ENCODE measurements at regions not wholly inside any gene's neighbourhood (a gene's known extent, or its start where the extent isn't known, plus 50 kb on each side); places are given as distances from the start of the nearest gene placed in this dataset.

DNA sequence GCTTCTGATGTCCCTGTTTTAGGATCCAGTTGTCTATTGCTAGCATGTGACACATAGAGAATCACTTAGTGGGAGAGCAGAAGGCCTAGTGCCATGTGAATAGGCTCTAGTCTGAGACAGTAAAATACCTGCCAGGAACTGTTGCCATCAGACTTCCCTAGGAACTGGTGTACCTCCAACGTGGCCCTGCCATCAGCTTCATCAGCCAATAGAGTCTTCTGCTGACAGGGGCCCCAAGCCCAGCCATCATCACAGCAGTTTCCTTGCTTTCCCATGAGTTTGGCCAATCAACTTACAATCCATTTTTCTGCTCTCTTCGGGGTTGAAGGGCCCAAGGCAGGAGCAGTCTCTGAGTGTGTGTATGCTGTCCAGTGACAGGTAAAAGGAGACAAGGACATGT, 128.4 kb upstream of the ADRA1B start (continued):
- TF ChIP-seq, protein P1, sequence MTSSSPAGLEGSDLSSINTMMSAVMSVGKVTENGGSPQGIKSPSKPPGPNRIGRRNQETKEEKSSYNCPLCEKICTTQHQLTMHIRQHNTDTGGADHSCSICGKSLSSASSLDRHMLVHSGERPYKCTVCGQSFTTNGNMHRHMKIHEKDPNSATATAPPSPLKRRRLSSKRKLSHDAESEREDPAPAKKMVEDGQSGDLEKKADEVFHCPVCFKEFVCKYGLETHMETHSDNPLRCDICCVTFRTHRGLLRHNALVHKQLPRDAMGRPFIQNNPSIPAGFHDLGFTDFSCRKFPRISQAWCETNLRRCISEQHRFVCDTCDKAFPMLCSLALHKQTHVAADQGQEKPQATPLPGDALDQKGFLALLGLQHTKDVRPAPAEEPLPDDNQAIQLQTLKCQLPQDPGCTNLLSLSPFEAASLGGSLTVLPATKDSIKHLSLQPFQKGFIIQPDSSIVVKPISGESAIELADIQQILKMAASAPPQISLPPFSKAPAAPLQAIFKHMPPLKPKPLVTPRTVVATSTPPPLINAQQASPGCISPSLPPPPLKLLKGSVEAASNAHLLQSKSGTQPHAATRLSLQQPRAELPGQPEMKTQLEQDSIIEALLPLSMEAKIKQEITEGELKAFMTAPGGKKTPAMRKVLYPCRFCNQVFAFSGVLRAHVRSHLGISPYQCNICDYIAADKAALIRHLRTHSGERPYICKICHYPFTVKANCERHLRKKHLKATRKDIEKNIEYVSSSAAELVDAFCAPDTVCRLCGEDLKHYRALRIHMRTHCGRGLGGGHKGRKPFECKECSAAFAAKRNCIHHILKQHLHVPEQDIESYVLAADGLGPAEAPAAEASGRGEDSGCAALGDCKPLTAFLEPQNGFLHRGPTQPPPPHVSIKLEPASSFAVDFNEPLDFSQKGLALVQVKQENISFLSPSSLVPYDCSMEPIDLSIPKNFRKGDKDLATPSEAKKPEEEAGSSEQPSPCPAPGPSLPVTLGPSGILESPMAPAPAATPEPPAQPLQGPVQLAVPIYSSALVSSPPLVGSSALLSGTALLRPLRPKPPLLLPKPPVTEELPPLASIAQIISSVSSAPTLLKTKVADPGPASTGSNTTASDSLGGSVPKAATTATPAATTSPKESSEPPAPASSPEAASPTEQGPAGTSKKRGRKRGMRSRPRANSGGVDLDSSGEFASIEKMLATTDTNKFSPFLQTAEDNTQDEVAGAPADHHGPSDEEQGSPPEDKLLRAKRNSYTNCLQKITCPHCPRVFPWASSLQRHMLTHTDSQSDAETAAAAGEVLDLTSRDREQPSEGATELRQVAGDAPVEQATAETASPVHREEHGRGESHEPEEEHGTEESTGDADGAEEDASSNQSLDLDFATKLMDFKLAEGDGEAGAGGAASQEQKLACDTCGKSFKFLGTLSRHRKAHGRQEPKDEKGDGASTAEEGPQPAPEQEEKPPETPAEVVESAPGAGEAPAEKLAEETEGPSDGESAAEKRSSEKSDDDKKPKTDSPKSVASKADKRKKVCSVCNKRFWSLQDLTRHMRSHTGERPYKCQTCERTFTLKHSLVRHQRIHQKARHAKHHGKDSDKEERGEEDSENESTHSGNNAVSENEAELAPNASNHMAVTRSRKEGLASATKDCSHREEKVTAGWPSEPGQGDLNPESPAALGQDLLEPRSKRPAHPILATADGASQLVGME (CRISPR knock-in tag; IDR thresholded peaks at IDR 0.05): no peak
- TF ChIP-seq C11orf30 (IDR thresholded peaks at IDR 0.05; ENCODE audit: low read depth) (no peak), PML (IDR thresholded peaks at IDR 0.05; ENCODE audit: low read length) (no peak), SNIP1 (IDR thresholded peaks at IDR 0.05; ENCODE audit: low read depth) (no peak), ZNF175 (CRISPR knock-in tag; IDR thresholded peaks at IDR 0.05; ENCODE audit: low read depth) (no peak), MTA2 (IDR thresholded peaks at IDR 0.05; ENCODE audit: low read depth) (no peak), ZNF717 (CRISPR knock-in tag; IDR thresholded peaks at IDR 0.05) (no peak), PRMT5 (CRISPR knock-in tag; IDR thresholded peaks at IDR 0.05) (no peak), ZNF431 (CRISPR knock-in tag; IDR thresholded peaks at IDR 0.05) (no peak), DPF2 (IDR thresholded peaks at IDR 0.05) (no peak), TCFL5 (CRISPR knock-in tag; conservative IDR thresholded peaks at IDR 0.05) (no peak), ZNF436 (CRISPR knock-in tag; IDR thresholded peaks at IDR 0.05) (no peak), MAFF (IDR thresholded peaks at IDR 0.05; ENCODE audit: low read length) (no peak), JUNB (CRISPR knock-in tag; conservative IDR thresholded peaks at IDR 0.05) (no peak), RAD51 (IDR thresholded peaks at IDR 0.05; ENCODE audit: borderline replicate concordance, low read depth) (no peak)
- TF ChIP-seq, protein P2, sequence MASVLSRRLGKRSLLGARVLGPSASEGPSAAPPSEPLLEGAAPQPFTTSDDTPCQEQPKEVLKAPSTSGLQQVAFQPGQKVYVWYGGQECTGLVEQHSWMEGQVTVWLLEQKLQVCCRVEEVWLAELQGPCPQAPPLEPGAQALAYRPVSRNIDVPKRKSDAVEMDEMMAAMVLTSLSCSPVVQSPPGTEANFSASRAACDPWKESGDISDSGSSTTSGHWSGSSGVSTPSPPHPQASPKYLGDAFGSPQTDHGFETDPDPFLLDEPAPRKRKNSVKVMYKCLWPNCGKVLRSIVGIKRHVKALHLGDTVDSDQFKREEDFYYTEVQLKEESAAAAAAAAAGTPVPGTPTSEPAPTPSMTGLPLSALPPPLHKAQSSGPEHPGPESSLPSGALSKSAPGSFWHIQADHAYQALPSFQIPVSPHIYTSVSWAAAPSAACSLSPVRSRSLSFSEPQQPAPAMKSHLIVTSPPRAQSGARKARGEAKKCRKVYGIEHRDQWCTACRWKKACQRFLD (CRISPR knock-in tag; IDR thresholded peaks at IDR 0.05): no peak
